ENCODE measurements at regions not wholly inside any gene's neighbourhood (a gene's known extent, or its start where the extent isn't known, plus 50 kb on each side); places are given as distances from the start of the nearest gene placed in this dataset.

- Histone ChIP-seq H3K79me2 (ENCODE audit: insufficient read depth) (no peaks in the 10 kb centered on the region), H4K20me1 (ENCODE audit: insufficient read depth) (no peaks in the 10 kb centered on the region), H2AFZ (ENCODE audit: low read depth) (no peak overlapping the region), H3K9ac (no peak overlapping the region), H3K4me2 (no peak overlapping the region), H3K4me3 (ENCODE audit: low read depth in 2 of 2, low read length in 1 of 2) (no peak overlapping the region), H3K27ac (ENCODE audit: low read depth in 2 of 2, low read length in 1 of 2) (no peak overlapping the region), H3F3A (replicated peaks; ENCODE audit: insufficient read depth) (no peaks in the 10 kb centered on the region), H3K4me1 (ENCODE audit: control insufficient read depth in 1 of 2, insufficient read depth in 2 of 2, low read depth in 1 of 2, low read length in 1 of 2) (no peaks in the 10 kb centered on the region), H3K9me2 (no peaks in the 10 kb centered on the region), H3K36me3 (replicated peaks in 1 of 2; ENCODE audit: control insufficient read depth in 1 of 2, insufficient read depth in 2 of 2, low read length in 1 of 2) (no peaks in the 10 kb centered on the region), H3K9me3 (no peaks in the 10 kb centered on the region), H3K27me3 (ENCODE audit: insufficient read depth) (no peaks in the 10 kb centered on the region)
- ChIA-PET POLR2A (no interaction called here), CTCF (no interaction called here)
- WGBS (ENCODE audit: low lambda C conversion rate): 0% methylated on average over 5 of the region's 5 CpGs
- no peak for TF ChIP-seq SIN3A (IDR thresholded peaks at IDR 0.05; ENCODE audit: borderline replicate concordance, low read depth, low read length)
- no peak for TF ChIP-seq ZBTB33 (IDR thresholded peaks at IDR 0.05; ENCODE audit: borderline replicate concordance, low read depth)
- TF ChIP-seq CTCF (IDR thresholded peaks at IDR 0.05): no peak
- no peak for TF ChIP-seq MEF2A (IDR thresholded peaks at IDR 0.05; ENCODE audit: borderline replicate concordance, low read depth)
- no peak for TF ChIP-seq RFX5 (IDR thresholded peaks at IDR 0.05; ENCODE audit: low read length)
- no peak for TF ChIP-seq CHD2 (IDR thresholded peaks at IDR 0.05; ENCODE audit: low read length, partially characterized antibody)
- no peak for TF ChIP-seq PBX3 (IDR thresholded peaks at IDR 0.05)
- no peak for TF ChIP-seq ELF1 (IDR thresholded peaks at IDR 0.05)
- no peak for TF ChIP-seq NRF1 (IDR thresholded peaks at IDR 0.05; ENCODE audit: low read depth, low read length)
- no peak for TF ChIP-seq JUND (IDR thresholded peaks at IDR 0.05)
- no peak for TF ChIP-seq RAD21 (IDR thresholded peaks at IDR 0.05; ENCODE audit: low read length)
- no peak for TF ChIP-seq MAX (IDR thresholded peaks at IDR 0.05; ENCODE audit: low read depth)
- no peak for TF ChIP-seq FOXM1 (IDR thresholded peaks at IDR 0.05; ENCODE audit: low read depth)
- DNase-seq: no peak
These were observed 415.6 kb upstream of the FBXO33 start for GRCh38 chr14:39847852-39848251.

GRCh38 chr14:39847194-39847593 is 415.0 kb upstream of the FBXO33 start:
- H4K20me1 ChIP-seq (ENCODE audit: insufficient read depth): no peaks in the 10 kb centered on the region
- H3F3A ChIP-seq (replicated peaks; ENCODE audit: insufficient read depth): no peaks in the 10 kb centered on the region
- no peaks in the 10 kb centered on the region for H3K9me3 ChIP-seq
- H3K4me3 ChIP-seq (ENCODE audit: low read depth in 2 of 2, low read length in 1 of 2): no peak overlapping the region
- no peaks in the 10 kb centered on the region for H3K36me3 ChIP-seq (replicated peaks in 1 of 2; ENCODE audit: control insufficient read depth in 1 of 2, insufficient read depth in 2 of 2, low read length in 1 of 2)
- DNase-seq: no peak
- no peaks in the 10 kb centered on the region for H3K27me3 ChIP-seq (ENCODE audit: insufficient read depth)
- H2AFZ ChIP-seq (ENCODE audit: low read depth): no peak overlapping the region
- H3K4me1 ChIP-seq (ENCODE audit: control insufficient read depth in 1 of 2, insufficient read depth in 2 of 2, low read depth in 1 of 2, low read length in 1 of 2): no peaks in the 10 kb centered on the region
- POLR2A ChIA-PET: no interaction called here
- no peaks in the 10 kb centered on the region for H3K9me2 ChIP-seq
- no peak overlapping the region for H3K9ac ChIP-seq
- no peak overlapping the region for H3K4me2 ChIP-seq
- H3K27ac ChIP-seq (ENCODE audit: low read depth in 2 of 2, low read length in 1 of 2): no peak overlapping the region
- H3K79me2 ChIP-seq (ENCODE audit: insufficient read depth): no peaks in the 10 kb centered on the region
- CTCF ChIA-PET: no interaction called here
- no peak for TF ChIP-seq NRF1 (IDR thresholded peaks at IDR 0.05; ENCODE audit: low read depth, low read length)
- TF ChIP-seq GABPA (IDR thresholded peaks at IDR 0.05; ENCODE audit: low read depth): no peak
- TF ChIP-seq MXI1 (IDR thresholded peaks at IDR 0.05; ENCODE audit: low read depth, low read length): no peak
- TF ChIP-seq ELF1 (IDR thresholded peaks at IDR 0.05): no peak
- TF ChIP-seq JUND (IDR thresholded peaks at IDR 0.05): no peak
- TF ChIP-seq YY1 (IDR thresholded peaks at IDR 0.05; ENCODE audit: low read depth): no peak
- no peak for TF ChIP-seq RAD21 (IDR thresholded peaks at IDR 0.05; ENCODE audit: low read length)
- TF ChIP-seq IRF3 (IDR thresholded peaks at IDR 0.05; ENCODE audit: low read depth, low read length): no peak
- TF ChIP-seq PBX3 (IDR thresholded peaks at IDR 0.05): no peak
- TF ChIP-seq FOSL2 (IDR thresholded peaks at IDR 0.05; ENCODE audit: borderline replicate concordance, low read depth): no peak
- no peak for TF ChIP-seq SIN3A (IDR thresholded peaks at IDR 0.05; ENCODE audit: borderline replicate concordance, low read depth, low read length)
- TF ChIP-seq CTCF (IDR thresholded peaks at IDR 0.05): no peak
- no peak for TF ChIP-seq RXRA (IDR thresholded peaks at IDR 0.05; ENCODE audit: borderline replicate concordance, low read depth)
- no peak for TF ChIP-seq RFX5 (IDR thresholded peaks at IDR 0.05; ENCODE audit: low read length)
